Caco-2 (cell line): ENCODE measurements at regions not wholly inside any gene's neighbourhood (a gene's known extent, or its start where the extent isn't known, plus 50 kb on each side); places are given as distances from the start of the nearest gene placed in this dataset.

Experiments used
- BruUV-seq: library from RNA; stranded (reverse); fragments of 400-500 nt; replicated peaks from 2 replicates; lab custom pipeline; 2021; lab: Mats Ljungman, UMichigan
- CTCF ChIA-PET: fragments of 300-600 bp; sonication (Branson Sonifier 250); formaldehyde crosslinking; loops from one replicate; lab custom pipeline; 2022; ENCODE audit warnings: antibody characterized with exemption; lab: Charles Lee
- POLR2A ChIA-PET: fragments of 300-600 bp; sonication (Branson Sonifier 250); formaldehyde crosslinking; loops from one replicate; lab custom pipeline; 2022; ENCODE audit warnings: antibody characterized with exemption; lab: Charles Lee
- DNase-seq, 2 experiments: peaks; one replicate each; pipeline versions ENCODE4 v3.0.0 to v3.0.0-alpha.2; 2020 to 2022
- H3K27me3 ChIP-seq: replicated peaks from 2 replicates; pipeline ENCODE4 v1.6.0; 2011; ENCODE audit warnings: low read length; ENCODE audit not compliant: control insufficient read depth, insufficient read depth
- H3K36me3 ChIP-seq: 2 replicates; pipeline ENCODE4 v1.5.1; 2011; ENCODE audit warnings: low read length; ENCODE audit not compliant: control insufficient read depth, insufficient read depth
- H3K4me1 ChIP-seq: fragments of 250-450 bp; sonication (Bioruptor Pico); 2 replicates; pipeline ENCODE4 v1.5.1; 2020; ENCODE audit warnings: mild to moderate bottlenecking
- H3K4me3 ChIP-seq: 2 replicates; pipeline ENCODE4 v1.5.1; 2011; ENCODE audit warnings: low read depth, mild to moderate bottlenecking, control low read depth, low read length
- H3K9me3 ChIP-seq: fragments of 250-450 bp; sonication (Bioruptor Pico); 2 replicates; pipeline ENCODE4 v1.5.1; 2020; ENCODE audit warnings: mild to moderate bottlenecking, moderate library complexity
- H3K27ac Mint-ChIP-seq: one replicate; pipeline ENCODE4 v1.8.0; 2022; ENCODE audit warnings: mixed read lengths; ENCODE audit not compliant: unreplicated experiment
- H3K27me3 Mint-ChIP-seq: one replicate; pipeline ENCODE4 v1.8.0; 2022; ENCODE audit warnings: mixed read lengths; ENCODE audit not compliant: insufficient read depth, unreplicated experiment
- H3K36me3 Mint-ChIP-seq: one replicate; pipeline ENCODE4 v1.8.0; 2022; ENCODE audit warnings: mild to moderate bottlenecking, mixed read lengths; ENCODE audit not compliant: insufficient read depth, unreplicated experiment
- H3K4me1 Mint-ChIP-seq: one replicate; pipeline ENCODE4 v1.8.0; 2022; ENCODE audit warnings: low read depth, mixed read lengths; ENCODE audit not compliant: unreplicated experiment
- H3K4me3 Mint-ChIP-seq: one replicate; pipeline ENCODE4 v1.8.0; 2022; ENCODE audit warnings: mild to moderate bottlenecking, moderate library complexity, mixed read lengths; ENCODE audit not compliant: unreplicated experiment
- H3K9me3 Mint-ChIP-seq: one replicate; pipeline ENCODE4 v1.8.0; 2022; ENCODE audit warnings: mixed read lengths; ENCODE audit not compliant: unreplicated experiment
- intact Hi-C: fragments of 100-400 bp; cut with micrococcal nuclease; formaldehyde crosslinking; loops from one replicate; pipeline ENCODE4 v1.10.0; 2022; ENCODE audit not compliant: unreplicated experiment
- TF ChIP-seq, protein P1 (sequence below), 2 experiments: fragments of 200-600 bp in 1 of 2; IDR thresholded peaks; 1 replicate in 1 of 2; 2 replicates in 1 of 2; pipeline versions ENCODE4 v1.5.1 to v1.8.0; 2011 to 2022; ENCODE audit warnings: antibody characterized with exemption in 1 of 2, control low read depth in 1 of 2, inconsistent platforms in 1 of 2, low read depth in 1 of 2, low read length in 1 of 2, mild to moderate bottlenecking in 1 of 2, moderate library complexity in 1 of 2; ENCODE audit not compliant: insufficient read depth in 1 of 2, severe bottlenecking in 1 of 2, unreplicated experiment in 1 of 2

DNA sequence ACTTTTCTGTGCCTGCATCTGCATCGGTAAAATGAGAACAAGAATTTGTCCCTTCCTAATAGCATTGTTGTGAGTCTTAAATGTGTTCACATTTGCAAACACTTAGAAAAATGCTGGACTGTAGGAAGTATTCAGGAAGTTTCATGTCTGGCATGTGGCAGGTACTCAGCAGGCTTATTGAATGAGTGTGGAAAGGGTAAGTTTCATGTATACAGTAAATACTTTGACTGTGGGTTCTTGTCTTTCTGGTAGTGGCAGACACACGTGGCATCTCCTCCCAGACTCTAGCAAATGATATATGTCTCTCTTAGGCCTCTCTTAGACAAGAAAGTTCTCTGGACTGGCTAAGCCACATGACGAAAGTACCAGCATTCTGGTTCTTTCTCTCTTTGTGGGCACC, 179.2 kb downstream of the C11orf91 start:
- Mint-ChIP-seq H3K36me3 (no peaks in the 10 kb centered on the region), H3K27ac (no peak overlapping the region), H3K9me3 (peaks cover under 1% of the 10 kb centered on the region), H3K27me3 (peaks cover 28% of the 10 kb centered on the region), H3K4me3 (no peak overlapping the region), H3K4me1 (no peaks in the 10 kb centered on the region)
- no peak overlapping the region for H3K4me3 ChIP-seq
- DNase-seq = no peak
- no peaks in the 10 kb centered on the region for H3K4me1 ChIP-seq
- TF ChIP-seq, protein P1, sequence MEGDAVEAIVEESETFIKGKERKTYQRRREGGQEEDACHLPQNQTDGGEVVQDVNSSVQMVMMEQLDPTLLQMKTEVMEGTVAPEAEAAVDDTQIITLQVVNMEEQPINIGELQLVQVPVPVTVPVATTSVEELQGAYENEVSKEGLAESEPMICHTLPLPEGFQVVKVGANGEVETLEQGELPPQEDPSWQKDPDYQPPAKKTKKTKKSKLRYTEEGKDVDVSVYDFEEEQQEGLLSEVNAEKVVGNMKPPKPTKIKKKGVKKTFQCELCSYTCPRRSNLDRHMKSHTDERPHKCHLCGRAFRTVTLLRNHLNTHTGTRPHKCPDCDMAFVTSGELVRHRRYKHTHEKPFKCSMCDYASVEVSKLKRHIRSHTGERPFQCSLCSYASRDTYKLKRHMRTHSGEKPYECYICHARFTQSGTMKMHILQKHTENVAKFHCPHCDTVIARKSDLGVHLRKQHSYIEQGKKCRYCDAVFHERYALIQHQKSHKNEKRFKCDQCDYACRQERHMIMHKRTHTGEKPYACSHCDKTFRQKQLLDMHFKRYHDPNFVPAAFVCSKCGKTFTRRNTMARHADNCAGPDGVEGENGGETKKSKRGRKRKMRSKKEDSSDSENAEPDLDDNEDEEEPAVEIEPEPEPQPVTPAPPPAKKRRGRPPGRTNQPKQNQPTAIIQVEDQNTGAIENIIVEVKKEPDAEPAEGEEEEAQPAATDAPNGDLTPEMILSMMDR (IDR thresholded peaks at IDR 0.05; ENCODE audit: insufficient read depth in 1 of 2, low read depth in 1 of 2, low read length in 1 of 2, severe bottlenecking in 1 of 2, unreplicated experiment in 1 of 2) = no peak
- intact Hi-C loops = no loop called here
- H3K9me3 ChIP-seq = no peaks in the 10 kb centered on the region
- ChIA-PET POLR2A (no interaction called here), CTCF (no interaction called here)
- BruUV-seq = no TSS peak
- no peaks in the 10 kb centered on the region for H3K27me3 ChIP-seq
- H3K36me3 ChIP-seq = no peaks in the 10 kb centered on the region

DNA sequence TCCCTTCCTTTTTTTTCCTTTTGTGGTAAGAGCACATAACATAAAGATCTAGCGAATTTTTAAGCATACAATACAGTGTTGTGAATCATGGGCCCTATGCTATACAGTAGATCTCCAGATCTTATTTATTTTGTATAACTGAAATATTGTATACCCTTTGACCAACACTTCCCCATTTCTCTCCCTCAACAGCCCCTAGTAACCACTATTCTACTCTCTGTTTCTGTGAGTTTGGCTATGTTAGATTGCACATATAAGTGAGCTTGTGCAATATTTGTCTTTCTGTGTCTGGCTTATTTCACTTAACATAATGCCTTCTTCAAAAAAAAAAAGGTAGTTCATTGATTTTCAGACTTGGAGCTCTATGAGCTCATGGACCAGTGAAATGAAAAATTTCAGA, 180.5 kb downstream of the C11orf91 start:
- Mint-ChIP-seq H3K4me1 (no peaks in the 10 kb centered on the region), H3K27ac (no peak overlapping the region), H3K36me3 (no peaks in the 10 kb centered on the region), H3K4me3 (no peak overlapping the region), H3K27me3 (peaks cover 27% of the 10 kb centered on the region), H3K9me3 (no peaks in the 10 kb centered on the region)
- TF ChIP-seq, protein P1 (IDR thresholded peaks at IDR 0.05; ENCODE audit: insufficient read depth in 1 of 2, low read depth in 1 of 2, low read length in 1 of 2, severe bottlenecking in 1 of 2, unreplicated experiment in 1 of 2) = no peak
- no peaks in the 10 kb centered on the region for H3K4me1 ChIP-seq
- BruUV-seq = no TSS peak
- ChIA-PET POLR2A (no interaction called here), CTCF (no interaction called here)
- no peak for DNase-seq
- H3K4me3 ChIP-seq = no peak overlapping the region
- intact Hi-C loops = no loop called here
- no peaks in the 10 kb centered on the region for H3K36me3 ChIP-seq
- no peaks in the 10 kb centered on the region for H3K27me3 ChIP-seq
- no peaks in the 10 kb centered on the region for H3K9me3 ChIP-seq

DNA sequence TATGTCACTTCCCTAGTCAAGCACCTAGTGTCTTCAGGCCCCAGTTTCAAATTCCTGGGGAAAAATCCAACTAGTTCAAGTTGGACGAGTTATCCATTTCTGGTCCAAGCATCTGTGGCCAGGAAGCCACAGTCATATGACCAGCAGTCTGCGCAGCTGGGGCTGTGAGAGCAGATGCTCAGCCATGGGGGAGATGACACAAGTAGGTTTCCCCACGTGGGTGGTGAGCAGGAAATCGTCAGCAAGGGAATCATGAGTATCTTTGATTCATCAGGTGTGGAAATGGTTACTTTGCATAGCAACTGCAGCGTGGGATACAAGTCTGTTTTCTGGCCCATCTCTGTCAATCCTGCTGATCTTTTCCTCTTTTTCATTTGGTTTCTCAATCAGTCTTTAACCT, 185.3 kb downstream of the C11orf91 start:
- intact Hi-C loops = no loop called here
- Mint-ChIP-seq H3K27ac (no peak overlapping the region), H3K9me3 (no peaks in the 10 kb centered on the region), H3K36me3 (no peaks in the 10 kb centered on the region), H3K27me3 (peaks cover 24% of the 10 kb centered on the region), H3K4me1 (no peaks in the 10 kb centered on the region), H3K4me3 (no peak overlapping the region)
- H3K9me3 ChIP-seq = no peaks in the 10 kb centered on the region
- H3K4me3 ChIP-seq = no peak overlapping the region
- TF ChIP-seq, protein P1 (IDR thresholded peaks at IDR 0.05; ENCODE audit: insufficient read depth in 1 of 2, low read depth in 1 of 2, low read length in 1 of 2, severe bottlenecking in 1 of 2, unreplicated experiment in 1 of 2) = no peak
- no peaks in the 10 kb centered on the region for H3K4me1 ChIP-seq
- ChIA-PET POLR2A (no interaction called here), CTCF (no interaction called here)
- H3K27me3 ChIP-seq = no peaks in the 10 kb centered on the region
- no TSS peak for BruUV-seq
- no peaks in the 10 kb centered on the region for H3K36me3 ChIP-seq
- DNase-seq = no peak
